Smooth muscle cell (in vitro differentiated cells): ENCODE measurements at regions not wholly inside any gene's neighbourhood (a gene's known extent, or its start where the extent isn't known, plus 50 kb on each side); places are given as distances from the start of the nearest gene placed in this dataset.

Source experiments
- DNase-seq: peaks from one replicate; lab custom pipeline; 2025; ENCODE audit not compliant: unreplicated experiment; lab: John Stamatoyannopoulos, UW
- H2AFZ ChIP-seq: fragments of 200-600 bp; sonication (generic); 2 replicates; pipeline ENCODE4 v1.6.0; 2016; ENCODE audit warnings: antibody characterized with exemption, low read depth, mild to moderate bottlenecking
- H3F3A ChIP-seq: fragments of 200-600 bp; sonication (generic); 2 replicates; pipeline ENCODE4 v1.6.0; 2017; ENCODE audit warnings: antibody characterized with exemption, low read depth
- H3K27ac ChIP-seq: fragments of 200-600 bp; sonication (generic); 2 replicates; pipeline ENCODE4 v1.5.1; 2016; ENCODE audit warnings: low read depth, mild to moderate bottlenecking
- H3K27me3 ChIP-seq: fragments of 200-600 bp; sonication (generic); 2 replicates; pipeline ENCODE4 v1.6.1; 2016; ENCODE audit warnings: low read depth, mild to moderate bottlenecking
- H3K36me3 ChIP-seq: fragments of 200-600 bp; sonication (generic); 2 replicates; pipeline ENCODE4 v1.5.1; 2016; ENCODE audit warnings: low read depth
- H3K4me1 ChIP-seq: fragments of 200-600 bp; sonication (generic); 2 replicates; pipeline ENCODE4 v1.5.1; 2016; ENCODE audit warnings: low read depth
- H3K4me2 ChIP-seq: fragments of 200-600 bp; sonication (generic); 2 replicates; pipeline ENCODE4 v1.6.0; 2016; ENCODE audit warnings: mild to moderate bottlenecking
- H3K4me3 ChIP-seq: fragments of 200-600 bp; sonication (generic); 2 replicates; pipeline ENCODE4 v1.5.1; 2016; ENCODE audit warnings: mild to moderate bottlenecking
- H3K79me2 ChIP-seq: fragments of 200-600 bp; sonication (generic); 2 replicates; pipeline ENCODE4 v1.6.0; 2016; ENCODE audit warnings: low read depth, mild to moderate bottlenecking
- H3K9ac ChIP-seq: fragments of 200-600 bp; sonication (generic); 2 replicates; pipeline ENCODE4 v1.6.0; 2016; ENCODE audit warnings: low read depth
- H3K9me3 ChIP-seq: fragments of 200-600 bp; sonication (generic); replicated peaks from 2 replicates; pipeline ENCODE4 v1.5.1; 2016; ENCODE audit warnings: low read depth
- H4K20me1 ChIP-seq: fragments of 200-600 bp; sonication (generic); 2 replicates; pipeline ENCODE4 v1.6.0; 2016; ENCODE audit warnings: low read depth
- WGBS: methylation state at CpG from one replicate; pipeline ENCODE4 v1.1.7; 2016; ENCODE audit warnings: low lambda C conversion rate; 5-methylcytosine and 5-hydroxymethylcytosine counted together
- TF ChIP-seq, protein P1 (sequence below): fragments of 200-600 bp; sonication (generic); IDR thresholded peaks from 2 replicates; pipeline ENCODE4 v1.5.1; 2017; ENCODE audit warnings: borderline replicate concordance, mild to moderate bottlenecking, antibody characterized with exemption; ENCODE audit not compliant: insufficient read depth, poor library complexity, severe bottlenecking

DNA sequence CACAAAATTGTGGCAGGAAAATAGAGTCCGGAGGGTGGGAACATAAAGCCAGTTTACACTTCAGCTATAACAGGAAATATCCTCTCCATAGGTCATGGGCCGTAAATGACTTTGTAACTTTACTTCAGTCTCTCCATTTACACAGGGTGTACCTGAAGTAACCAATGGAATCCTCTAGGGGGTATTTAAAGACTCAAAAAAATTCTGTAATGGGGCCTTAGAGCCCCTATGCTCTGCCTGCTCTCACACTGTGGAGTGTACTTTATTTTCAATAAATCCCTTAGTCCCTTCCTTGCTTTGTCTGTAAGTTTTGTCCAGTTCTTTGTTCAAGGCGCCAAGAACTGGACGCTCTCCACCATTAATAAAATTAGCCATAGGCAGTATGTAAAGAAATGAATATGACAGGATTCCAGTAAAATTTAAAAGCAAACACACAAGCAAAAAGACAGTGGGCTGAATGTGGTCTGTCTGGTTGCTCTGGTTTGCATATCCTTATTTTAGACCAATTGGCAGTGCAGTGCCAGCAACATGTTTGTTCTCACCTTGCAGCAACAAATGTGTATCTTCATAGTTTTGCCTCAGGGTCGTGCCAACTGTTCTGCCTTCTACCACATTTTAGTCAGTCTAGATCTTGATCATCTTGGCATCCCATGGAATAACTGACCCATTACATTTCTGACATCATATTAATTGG lies 801.5 kb upstream of the SPRY2 start:
- Histone ChIP-seq H3K79me2 (no peaks in the 10 kb centered on the region), H3K36me3 (no peaks in the 10 kb centered on the region), H3K27me3 (no peaks in the 10 kb centered on the region), H3K9ac (no peak overlapping the region), H3K4me3 (no peak overlapping the region), H3K4me1 (peaks cover 15% of the 10 kb centered on the region), H3K9me3 (no peaks in the 10 kb centered on the region), H3F3A (no peaks in the 10 kb centered on the region), H4K20me1 (no peaks in the 10 kb centered on the region), H2AFZ (no peak overlapping the region), H3K4me2 (no peak overlapping the region), H3K27ac (no peak overlapping the region)
- no peak for DNase-seq
- TF ChIP-seq, protein P1, sequence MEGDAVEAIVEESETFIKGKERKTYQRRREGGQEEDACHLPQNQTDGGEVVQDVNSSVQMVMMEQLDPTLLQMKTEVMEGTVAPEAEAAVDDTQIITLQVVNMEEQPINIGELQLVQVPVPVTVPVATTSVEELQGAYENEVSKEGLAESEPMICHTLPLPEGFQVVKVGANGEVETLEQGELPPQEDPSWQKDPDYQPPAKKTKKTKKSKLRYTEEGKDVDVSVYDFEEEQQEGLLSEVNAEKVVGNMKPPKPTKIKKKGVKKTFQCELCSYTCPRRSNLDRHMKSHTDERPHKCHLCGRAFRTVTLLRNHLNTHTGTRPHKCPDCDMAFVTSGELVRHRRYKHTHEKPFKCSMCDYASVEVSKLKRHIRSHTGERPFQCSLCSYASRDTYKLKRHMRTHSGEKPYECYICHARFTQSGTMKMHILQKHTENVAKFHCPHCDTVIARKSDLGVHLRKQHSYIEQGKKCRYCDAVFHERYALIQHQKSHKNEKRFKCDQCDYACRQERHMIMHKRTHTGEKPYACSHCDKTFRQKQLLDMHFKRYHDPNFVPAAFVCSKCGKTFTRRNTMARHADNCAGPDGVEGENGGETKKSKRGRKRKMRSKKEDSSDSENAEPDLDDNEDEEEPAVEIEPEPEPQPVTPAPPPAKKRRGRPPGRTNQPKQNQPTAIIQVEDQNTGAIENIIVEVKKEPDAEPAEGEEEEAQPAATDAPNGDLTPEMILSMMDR: no peak
- 95% methylated on average over 5 of the region's 5 CpGs for WGBS

DNA sequence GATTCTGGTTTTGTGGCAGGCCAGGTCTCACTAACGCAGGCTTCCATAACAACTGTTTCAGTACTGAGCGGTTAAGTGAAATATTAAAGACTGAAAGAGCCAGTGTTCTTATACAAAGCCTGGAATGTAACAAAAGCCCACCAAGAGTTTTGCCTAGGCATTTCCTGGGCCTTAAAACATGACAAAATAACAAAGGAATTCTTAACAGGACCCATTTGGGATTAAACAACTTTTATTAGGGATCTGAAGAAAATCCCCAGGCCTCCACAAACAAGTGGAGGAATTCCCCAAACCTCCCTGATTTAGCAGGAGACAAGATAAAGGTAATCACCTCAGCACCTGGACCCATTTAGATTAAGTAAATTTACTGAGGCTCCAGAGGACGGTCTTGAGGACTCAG lies 799.7 kb upstream of the SPRY2 start:
- DNase-seq: no peak
- Histone ChIP-seq H3K4me3 (no peak overlapping the region), H3K27me3 (no peaks in the 10 kb centered on the region), H3K4me1 (peaks cover 15% of the 10 kb centered on the region), H3F3A (no peaks in the 10 kb centered on the region), H4K20me1 (no peaks in the 10 kb centered on the region), H3K36me3 (no peaks in the 10 kb centered on the region), H3K4me2 (peak overlapping the region; percentile 1), H3K79me2 (no peaks in the 10 kb centered on the region), H3K9me3 (no peaks in the 10 kb centered on the region), H3K9ac (no peak overlapping the region), H2AFZ (no peak overlapping the region), H3K27ac (peak overlapping the region; percentile 11)
- 25% methylated on average over 3 of the region's 3 CpGs for WGBS
- TF ChIP-seq, protein P1: no peak

DNA sequence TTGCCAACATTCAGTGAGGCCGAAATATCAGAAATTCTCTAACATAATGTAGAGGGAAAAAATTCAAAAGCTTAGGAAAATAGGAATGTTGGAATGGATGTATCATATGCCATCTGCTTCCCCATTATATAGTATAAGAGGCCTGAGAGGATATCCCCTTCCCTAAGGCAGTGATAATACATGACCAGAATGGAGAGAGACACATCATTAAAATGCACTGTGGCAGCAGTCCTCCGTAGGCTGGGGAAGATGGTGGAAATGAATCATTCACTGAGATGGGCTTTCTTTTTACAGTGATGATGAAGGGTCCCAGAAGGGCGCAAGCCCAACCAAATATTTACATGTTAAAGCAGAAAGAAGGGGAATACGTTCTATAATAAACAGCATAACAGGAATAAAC lies 799.1 kb upstream of the SPRY2 start:
- H3K79me2 ChIP-seq: no peaks in the 10 kb centered on the region
- no peak overlapping the region for H3K4me3 ChIP-seq
- H3F3A ChIP-seq: no peaks in the 10 kb centered on the region
- H3K4me2 ChIP-seq: no peak overlapping the region
- no peak overlapping the region for H3K9ac ChIP-seq
- WGBS: 47% methylated on average over 4 of the region's 4 CpGs
- no peak overlapping the region for H2AFZ ChIP-seq
- no peaks in the 10 kb centered on the region for H3K9me3 ChIP-seq
- H3K36me3 ChIP-seq: no peaks in the 10 kb centered on the region
- TF ChIP-seq, protein P1: no peak
- no peaks in the 10 kb centered on the region for H3K27me3 ChIP-seq
- no peaks in the 10 kb centered on the region for H4K20me1 ChIP-seq
- peak overlapping the region; percentile 11 for H3K27ac ChIP-seq
- peaks cover 15% of the 10 kb centered on the region for H3K4me1 ChIP-seq
- DNase-seq: no peak

DNA sequence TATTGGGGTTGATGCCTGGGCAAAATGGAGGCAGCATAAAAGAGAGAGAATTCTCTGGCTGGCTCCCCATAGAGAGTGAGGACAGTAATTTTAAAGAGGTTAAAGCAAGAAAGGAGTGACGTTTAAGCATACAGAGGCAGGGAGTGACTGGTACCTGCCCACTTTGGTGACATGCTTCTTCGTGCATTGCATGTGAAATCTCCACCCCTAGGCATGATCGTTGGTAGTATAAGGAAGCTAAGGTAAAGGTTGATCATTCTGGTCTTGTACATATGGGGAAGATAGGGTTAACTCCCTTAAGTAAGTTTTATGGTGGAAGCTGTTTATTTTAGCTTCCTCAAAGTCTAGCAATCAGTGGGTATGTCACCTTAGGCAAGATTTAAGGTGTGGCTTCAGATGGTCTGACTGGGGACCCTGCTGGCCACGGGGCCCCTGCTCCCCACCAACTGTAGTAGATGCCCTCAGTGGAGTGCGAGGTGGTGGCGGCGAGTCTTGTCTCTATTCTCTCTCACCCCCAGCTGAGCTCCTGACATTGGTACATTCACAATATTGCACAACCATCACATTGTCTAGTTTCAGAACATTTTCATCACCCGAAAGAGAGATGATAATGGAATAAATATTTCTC lies 797.5 kb upstream of the SPRY2 start:
- Histone ChIP-seq H3K9me3 (no peaks in the 10 kb centered on the region), H2AFZ (no peak overlapping the region), H3F3A (no peaks in the 10 kb centered on the region), H3K4me1 (peaks cover 15% of the 10 kb centered on the region), H3K27ac (no peak overlapping the region), H3K9ac (no peak overlapping the region), H3K36me3 (no peaks in the 10 kb centered on the region), H4K20me1 (no peaks in the 10 kb centered on the region), H3K27me3 (no peaks in the 10 kb centered on the region), H3K4me3 (no peak overlapping the region), H3K79me2 (no peaks in the 10 kb centered on the region), H3K4me2 (no peak overlapping the region)
- TF ChIP-seq, protein P1: no peak
- WGBS: 94% methylated on average over 8 of the region's 8 CpGs
- DNase-seq: no peak
